AG09319 (cell line): ENCODE measurements at regions not wholly inside any gene's neighbourhood (a gene's known extent, or its start where the extent isn't known, plus 50 kb on each side); places are given as distances from the start of the nearest gene placed in this dataset.

ENCODE experiments used
- DNase-seq: peaks from one replicate; pipeline ENCODE4 v3.0.0-alpha.2; 2010; ENCODE audit warnings: low read depth; ENCODE audit errors: extremely low read depth
- TF ChIP-seq, protein P1 (sequence below): IDR thresholded peaks from 2 replicates; pipeline ENCODE4 v1.5.1; 2011; ENCODE audit warnings: low read depth, mild to moderate bottlenecking, inconsistent platforms, low read length, moderate library complexity

DNA sequence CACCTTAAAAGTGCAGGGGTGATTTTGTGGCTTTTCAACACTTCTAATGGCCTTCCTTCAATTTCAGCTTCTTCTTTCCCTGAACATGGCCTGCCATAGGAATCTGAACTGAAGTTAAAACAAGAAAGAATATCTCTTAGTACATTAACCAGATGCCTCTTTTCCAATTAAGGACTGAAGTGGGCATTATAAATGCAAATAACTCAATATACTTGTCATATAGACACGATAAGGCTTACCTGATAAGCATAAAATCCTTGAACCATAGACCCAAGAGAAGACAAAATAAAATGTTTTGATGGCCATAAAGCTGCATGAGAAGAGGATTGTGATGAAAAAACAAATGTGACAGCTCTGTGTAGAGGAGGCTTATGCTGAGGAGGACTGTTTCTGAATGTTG, 173.1 kb downstream of the MC4R start:
- DNase-seq = no peak
- TF ChIP-seq, protein P1, sequence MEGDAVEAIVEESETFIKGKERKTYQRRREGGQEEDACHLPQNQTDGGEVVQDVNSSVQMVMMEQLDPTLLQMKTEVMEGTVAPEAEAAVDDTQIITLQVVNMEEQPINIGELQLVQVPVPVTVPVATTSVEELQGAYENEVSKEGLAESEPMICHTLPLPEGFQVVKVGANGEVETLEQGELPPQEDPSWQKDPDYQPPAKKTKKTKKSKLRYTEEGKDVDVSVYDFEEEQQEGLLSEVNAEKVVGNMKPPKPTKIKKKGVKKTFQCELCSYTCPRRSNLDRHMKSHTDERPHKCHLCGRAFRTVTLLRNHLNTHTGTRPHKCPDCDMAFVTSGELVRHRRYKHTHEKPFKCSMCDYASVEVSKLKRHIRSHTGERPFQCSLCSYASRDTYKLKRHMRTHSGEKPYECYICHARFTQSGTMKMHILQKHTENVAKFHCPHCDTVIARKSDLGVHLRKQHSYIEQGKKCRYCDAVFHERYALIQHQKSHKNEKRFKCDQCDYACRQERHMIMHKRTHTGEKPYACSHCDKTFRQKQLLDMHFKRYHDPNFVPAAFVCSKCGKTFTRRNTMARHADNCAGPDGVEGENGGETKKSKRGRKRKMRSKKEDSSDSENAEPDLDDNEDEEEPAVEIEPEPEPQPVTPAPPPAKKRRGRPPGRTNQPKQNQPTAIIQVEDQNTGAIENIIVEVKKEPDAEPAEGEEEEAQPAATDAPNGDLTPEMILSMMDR = no peak

DNA sequence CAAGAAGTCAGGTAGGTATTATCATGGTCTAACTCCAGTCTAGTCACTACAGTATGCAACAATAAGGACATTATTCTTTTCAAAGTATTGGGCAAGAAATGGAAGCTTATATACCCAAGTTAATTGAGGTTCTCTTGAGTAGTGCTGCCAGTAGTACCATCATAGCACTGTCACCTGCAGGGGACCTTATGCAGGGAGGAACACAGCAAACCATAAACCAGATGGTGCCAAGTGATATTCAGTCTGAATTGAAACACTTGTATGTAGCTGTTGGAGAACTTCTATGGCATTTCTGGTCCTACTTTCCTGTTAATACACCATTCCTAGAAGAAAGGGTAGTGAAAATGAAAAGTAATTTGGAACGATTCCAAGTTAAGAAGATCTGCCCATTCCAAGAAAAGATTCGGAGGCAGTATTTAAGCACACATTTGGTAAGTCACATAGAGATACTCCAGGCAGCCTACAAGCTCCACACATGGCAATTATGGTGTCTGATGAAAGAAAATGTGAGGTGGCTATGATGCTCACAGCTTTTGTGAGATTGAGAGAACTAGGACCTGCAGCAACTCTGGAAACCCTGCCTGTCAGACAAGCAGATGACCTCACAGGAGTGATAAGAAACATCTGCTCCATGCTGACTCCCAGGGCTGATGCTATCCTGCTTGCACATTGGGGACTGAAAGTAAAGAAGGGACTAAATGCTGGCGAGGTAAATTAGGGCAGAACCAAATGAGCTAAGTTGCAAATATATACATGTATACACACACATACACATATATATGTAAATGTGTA, 174.7 kb downstream of the MC4R start:
- TF ChIP-seq, protein P1 = no peak
- DNase-seq = no peak

DNA sequence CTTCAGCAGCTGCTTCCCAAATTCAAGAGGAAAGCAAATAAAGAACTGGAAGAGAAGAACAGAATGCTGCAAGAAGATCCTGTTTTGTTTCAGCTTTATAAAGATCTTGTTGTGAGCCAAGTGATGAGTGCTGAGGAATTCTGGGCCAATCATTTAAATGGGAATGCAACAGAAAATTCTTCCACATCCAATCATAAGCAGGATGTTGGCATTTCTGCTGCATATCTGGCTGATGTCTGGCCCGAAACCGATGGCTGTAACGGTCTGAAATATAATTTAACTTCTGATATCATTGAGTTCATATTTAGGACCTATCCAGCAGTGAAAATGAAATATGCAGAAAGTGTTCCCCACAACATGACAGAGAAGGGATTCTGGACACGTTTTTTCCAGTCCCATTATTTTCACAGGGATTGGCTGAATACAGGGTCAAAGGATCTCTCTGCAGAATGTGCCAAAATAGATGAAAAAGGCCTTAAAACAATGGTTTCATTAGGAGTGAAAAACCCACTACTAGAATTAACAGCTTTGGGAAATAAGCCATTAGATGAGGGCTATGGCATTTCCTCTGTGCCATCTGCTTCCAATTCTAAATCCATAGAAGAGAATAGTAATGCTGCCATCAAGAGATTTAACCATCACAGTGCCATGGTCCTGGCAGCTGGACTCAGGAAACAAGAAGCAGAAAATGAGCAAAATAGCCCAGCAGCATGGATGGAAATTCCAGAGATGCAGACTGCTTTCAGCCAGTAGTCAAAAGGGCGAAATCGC, 175.6 kb downstream of the MC4R start:
- TF ChIP-seq, protein P1 = no peak
- DNase-seq = no peak

- DNase-seq = no peak
- TF ChIP-seq, protein P1 = no peak
These were observed 178.8 kb downstream of the MC4R start for GRCh38 chr18:60193780-60194179.

DNA sequence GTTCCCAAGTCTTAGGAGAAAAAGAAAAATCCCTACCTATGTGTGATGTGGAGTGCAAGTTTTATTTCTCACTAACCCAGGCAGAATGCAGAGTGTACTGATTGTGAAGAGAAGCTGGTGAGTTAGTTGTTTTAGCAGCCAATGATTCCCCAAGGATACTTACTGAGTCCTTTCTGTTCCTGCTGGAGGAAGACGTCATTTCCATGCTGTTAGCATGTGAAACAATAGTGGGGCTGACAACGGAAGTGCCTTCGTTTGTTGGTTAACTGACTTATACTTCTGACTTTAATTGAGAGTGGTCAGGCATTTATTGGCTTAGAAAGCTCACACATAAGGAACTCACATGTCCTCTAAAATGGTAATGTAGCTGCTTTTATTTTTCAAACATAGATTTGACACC, 180.6 kb downstream of the MC4R start:
- TF ChIP-seq, protein P1 = no peak
- DNase-seq = no peak

DNA sequence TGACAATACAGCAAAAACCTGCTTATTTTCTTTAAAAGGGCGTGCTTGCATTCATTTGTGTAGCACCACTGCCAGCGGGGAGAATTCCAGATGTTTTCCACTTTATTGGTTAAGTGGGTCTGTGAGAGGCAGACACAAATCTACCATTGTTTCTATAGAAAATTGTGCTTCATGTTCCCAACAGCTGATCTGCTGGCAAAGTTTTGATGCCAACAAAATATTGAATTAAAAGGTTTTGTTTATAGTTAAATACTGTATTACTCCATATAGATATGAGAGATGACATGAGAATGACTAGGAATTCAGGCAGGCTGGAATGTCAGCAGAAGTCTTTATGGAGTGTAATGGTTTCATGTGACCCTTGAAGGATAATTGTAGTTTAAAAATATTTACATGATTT, 182.7 kb downstream of the MC4R start:
- TF ChIP-seq, protein P1 = no peak
- no peak for DNase-seq

DNA sequence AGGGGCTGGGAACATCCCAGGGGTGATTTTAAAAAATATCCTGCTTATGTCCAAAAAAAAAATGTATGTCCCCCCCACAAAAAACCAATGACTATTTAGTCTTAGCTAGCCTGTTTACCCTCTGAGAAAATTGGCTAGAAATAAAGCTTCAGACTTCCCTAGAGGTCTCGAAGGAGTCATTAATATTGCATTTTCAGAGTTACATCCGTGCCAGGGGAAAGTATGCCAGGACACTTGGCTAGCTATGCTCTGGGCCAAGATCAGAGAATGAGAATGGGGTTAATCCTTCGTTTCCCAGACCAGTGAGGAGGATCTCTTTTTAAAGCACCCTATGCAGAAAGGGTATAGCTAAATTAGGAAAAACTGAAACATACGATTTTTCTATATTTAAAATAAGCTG, 183.6 kb downstream of the MC4R start:
- TF ChIP-seq, protein P1 = no peak
- no peak for DNase-seq
